ENCODE measurements at regions not wholly inside any gene's neighbourhood (a gene's known extent, or its start where the extent isn't known, plus 50 kb on each side); places are given as distances from the start of the nearest gene placed in this dataset.

- TF ChIP-seq CTBP1 (IDR thresholded peaks at IDR 0.05; ENCODE audit: borderline replicate concordance) (no peak), FOXK2 (IDR thresholded peaks at IDR 0.05) (no peak), SP1 (IDR thresholded peaks at IDR 0.05) (no peak), ZNF384 (IDR thresholded peaks at IDR 0.05) (no peak), LEF1 (IDR thresholded peaks at IDR 0.05; ENCODE audit: borderline replicate concordance) (no peak), NFRKB (IDR thresholded peaks at IDR 0.05) (no peak), TARDBP (IDR thresholded peaks at IDR 0.05) (no peak), SUZ12 (IDR thresholded peaks at IDR 0.05) (no peak), BHLHE40 (IDR thresholded peaks at IDR 0.05; ENCODE audit: borderline replicate concordance) (no peak)
- CTCF ChIA-PET = interaction anchor here (0.7 kb wide), 1 partner anchor 236 kb away, joined by 3 read pairs; no protein-coding TSS in a partner anchor
- POLR2A ChIA-PET = no interaction called here
- DNase-seq (ENCODE audit: extremely low spot score) = no peak
These were observed 54.9 kb upstream of the PCDH8 start for GRCh38 chr13:52903320-52903719.

- CTCF ChIA-PET = interaction anchor here (2.1 kb wide), 1 partner anchor 69 kb away, joined by 6 read pairs; no protein-coding TSS in a partner anchor
- POLR2A ChIA-PET = no interaction called here
- DNase-seq (ENCODE audit: extremely low spot score) = no peak
- TF ChIP-seq SP1 (IDR thresholded peaks at IDR 0.05) (no peak), BHLHE40 (IDR thresholded peaks at IDR 0.05; ENCODE audit: borderline replicate concordance) (no peak), NFRKB (IDR thresholded peaks at IDR 0.05) (no peak), FOXA1 (IDR thresholded peaks at IDR 0.05) (no peak), ZNF384 (IDR thresholded peaks at IDR 0.05) (no peak)
These were observed 50.8 kb upstream of the PCDH8 start for GRCh38 chr13:52899206-52899605.
